ENCODE measurements at regions not wholly inside any gene's neighbourhood (a gene's known extent, or its start where the extent isn't known, plus 50 kb on each side); places are given as distances from the start of the nearest gene placed in this dataset.

GRCh38 chr10:45080331-45080730 lies 79.6 kb downstream of the ZNF22 start:
- DNase-seq, result no peak
- no peaks in the 10 kb centered on the region; the same call in 1 of the 2 replicates for H3K9me3 Mint-ChIP-seq
- no peak overlapping the region for H3K4me3 Mint-ChIP-seq
- TF ChIP-seq, protein P1, sequence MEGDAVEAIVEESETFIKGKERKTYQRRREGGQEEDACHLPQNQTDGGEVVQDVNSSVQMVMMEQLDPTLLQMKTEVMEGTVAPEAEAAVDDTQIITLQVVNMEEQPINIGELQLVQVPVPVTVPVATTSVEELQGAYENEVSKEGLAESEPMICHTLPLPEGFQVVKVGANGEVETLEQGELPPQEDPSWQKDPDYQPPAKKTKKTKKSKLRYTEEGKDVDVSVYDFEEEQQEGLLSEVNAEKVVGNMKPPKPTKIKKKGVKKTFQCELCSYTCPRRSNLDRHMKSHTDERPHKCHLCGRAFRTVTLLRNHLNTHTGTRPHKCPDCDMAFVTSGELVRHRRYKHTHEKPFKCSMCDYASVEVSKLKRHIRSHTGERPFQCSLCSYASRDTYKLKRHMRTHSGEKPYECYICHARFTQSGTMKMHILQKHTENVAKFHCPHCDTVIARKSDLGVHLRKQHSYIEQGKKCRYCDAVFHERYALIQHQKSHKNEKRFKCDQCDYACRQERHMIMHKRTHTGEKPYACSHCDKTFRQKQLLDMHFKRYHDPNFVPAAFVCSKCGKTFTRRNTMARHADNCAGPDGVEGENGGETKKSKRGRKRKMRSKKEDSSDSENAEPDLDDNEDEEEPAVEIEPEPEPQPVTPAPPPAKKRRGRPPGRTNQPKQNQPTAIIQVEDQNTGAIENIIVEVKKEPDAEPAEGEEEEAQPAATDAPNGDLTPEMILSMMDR (IDR thresholded peaks at IDR 0.05), result no peak
- H3K27ac Mint-ChIP-seq, result no peak overlapping the region
- H3K27me3 Mint-ChIP-seq (ENCODE audit: insufficient read depth), result peaks cover 22% of the 10 kb centered on the region
- no peaks in the 10 kb centered on the region for H3K36me3 Mint-ChIP-seq (ENCODE audit: low read depth)
- no peaks in the 10 kb centered on the region for H3K4me1 Mint-ChIP-seq (ENCODE audit: low read depth)

DNA sequence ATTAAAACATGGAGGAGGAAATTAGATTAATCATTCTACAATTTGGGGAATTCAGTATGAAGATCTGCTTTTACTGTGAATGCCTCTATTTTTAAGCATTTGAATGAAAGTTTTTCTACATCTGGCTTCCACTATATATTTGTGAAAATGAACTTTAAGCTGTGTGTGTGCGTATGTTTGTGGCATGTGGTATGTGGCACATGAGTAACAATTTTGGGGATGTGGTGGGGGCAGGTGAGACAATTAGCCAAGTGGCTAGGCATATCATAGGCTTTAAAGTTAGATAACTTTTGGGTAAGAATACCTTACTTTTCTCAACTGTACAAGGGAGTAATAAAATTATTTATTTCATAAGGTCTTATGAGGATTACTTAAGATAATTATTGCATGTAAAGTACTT lies 81.5 kb downstream of the ZNF22 start:
- Mint-ChIP-seq H3K27ac (no peak overlapping the region), H3K9me3 (peaks cover 5% of the 10 kb centered on the region; the same call in 1 of the 2 replicates), H3K36me3 (ENCODE audit: low read depth) (no peaks in the 10 kb centered on the region), H3K4me1 (ENCODE audit: low read depth) (no peaks in the 10 kb centered on the region), H3K27me3 (ENCODE audit: insufficient read depth) (peaks cover 15% of the 10 kb centered on the region), H3K4me3 (no peak overlapping the region)
- TF ChIP-seq, protein P1 (IDR thresholded peaks at IDR 0.05), result no peak
- DNase-seq, result no peak

DNA sequence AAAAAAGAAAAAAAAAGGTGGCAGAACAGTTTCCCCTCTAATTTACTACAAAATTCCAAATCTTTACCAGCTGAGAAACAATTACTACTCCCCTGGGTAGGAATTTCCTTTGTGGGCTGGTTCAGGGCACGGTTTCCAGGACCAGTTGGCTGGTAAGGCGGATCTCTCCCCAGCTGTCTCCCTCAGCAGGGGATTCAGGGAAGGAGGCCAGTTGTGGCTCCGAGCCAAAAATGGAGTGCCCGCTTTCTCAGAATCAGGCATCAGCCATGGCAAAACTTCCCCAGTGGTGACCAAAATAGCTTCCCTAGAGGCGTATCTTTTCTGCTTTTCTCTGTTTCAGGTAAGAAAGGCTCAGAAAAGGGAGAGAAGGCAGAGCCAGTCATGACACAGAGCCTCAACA lies 91.2 kb downstream of the ZNF22 start:
- Mint-ChIP-seq H3K4me1 (ENCODE audit: low read depth) (no peaks in the 10 kb centered on the region), H3K27me3 (ENCODE audit: insufficient read depth) (peaks cover 38% of the 10 kb centered on the region), H3K9me3 (no peaks in the 10 kb centered on the region), H3K4me3 (no peak overlapping the region), H3K27ac (no peak overlapping the region), H3K36me3 (ENCODE audit: low read depth) (no peaks in the 10 kb centered on the region)
- TF ChIP-seq, protein P1 (IDR thresholded peaks at IDR 0.05), result no peak
- no peak for DNase-seq

DNA sequence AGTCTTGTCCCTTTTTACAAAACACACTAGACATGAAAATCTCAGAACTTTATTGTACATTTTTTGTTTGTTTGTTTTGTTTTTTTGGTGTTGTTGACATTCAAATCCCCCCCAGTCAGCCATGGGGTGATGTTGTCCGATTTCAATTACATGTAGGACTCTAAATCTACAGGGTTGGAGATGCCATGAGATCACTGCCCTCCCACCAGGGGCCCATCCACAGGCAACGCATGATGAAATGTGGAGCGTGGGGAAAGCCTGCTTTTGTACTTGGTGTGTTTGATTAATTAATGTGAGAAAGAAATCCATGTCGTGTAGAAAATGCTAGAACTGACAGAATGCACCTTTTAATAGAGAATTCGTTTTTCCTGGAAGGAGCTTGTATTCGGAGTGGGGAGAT lies 93.2 kb downstream of the ZNF22 start:
- H3K9me3 Mint-ChIP-seq, result no peaks in the 10 kb centered on the region
- TF ChIP-seq, protein P1 (IDR thresholded peaks at IDR 0.05), result no peak
- H3K4me1 Mint-ChIP-seq (ENCODE audit: low read depth), result no peaks in the 10 kb centered on the region
- no peak overlapping the region for H3K27ac Mint-ChIP-seq
- H3K36me3 Mint-ChIP-seq (ENCODE audit: low read depth), result no peaks in the 10 kb centered on the region
- H3K4me3 Mint-ChIP-seq, result no peak overlapping the region
- no peak for DNase-seq
- H3K27me3 Mint-ChIP-seq (ENCODE audit: insufficient read depth), result peaks cover 37% of the 10 kb centered on the region

DNA sequence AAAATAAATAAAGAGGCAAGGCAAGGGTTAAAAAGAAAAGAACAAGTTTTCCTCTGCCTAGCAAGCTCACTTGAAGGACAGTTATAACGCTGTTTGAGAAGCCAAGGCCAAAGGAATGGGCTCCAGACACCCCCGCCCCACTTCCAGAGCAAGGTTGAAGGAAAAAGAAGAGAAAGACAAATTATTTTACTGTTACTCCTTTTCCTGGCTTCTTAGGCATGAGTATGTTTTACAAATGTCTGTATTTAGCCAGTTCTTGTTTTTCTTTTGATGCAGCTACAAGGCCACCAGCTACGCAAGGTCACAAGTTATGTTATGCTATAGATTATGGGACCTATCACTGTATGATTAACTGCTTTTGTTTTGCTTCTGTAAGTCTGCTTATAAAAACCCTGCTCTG lies 94.6 kb downstream of the ZNF22 start:
- no peaks in the 10 kb centered on the region for H3K9me3 Mint-ChIP-seq
- no peaks in the 10 kb centered on the region for H3K36me3 Mint-ChIP-seq (ENCODE audit: low read depth)
- H3K4me3 Mint-ChIP-seq, result no peak overlapping the region
- peaks cover 31% of the 10 kb centered on the region for H3K27me3 Mint-ChIP-seq (ENCODE audit: insufficient read depth)
- no peak for DNase-seq
- TF ChIP-seq, protein P1 (IDR thresholded peaks at IDR 0.05), result no peak
- no peak overlapping the region for H3K27ac Mint-ChIP-seq
- H3K4me1 Mint-ChIP-seq (ENCODE audit: low read depth), result no peaks in the 10 kb centered on the region

DNA sequence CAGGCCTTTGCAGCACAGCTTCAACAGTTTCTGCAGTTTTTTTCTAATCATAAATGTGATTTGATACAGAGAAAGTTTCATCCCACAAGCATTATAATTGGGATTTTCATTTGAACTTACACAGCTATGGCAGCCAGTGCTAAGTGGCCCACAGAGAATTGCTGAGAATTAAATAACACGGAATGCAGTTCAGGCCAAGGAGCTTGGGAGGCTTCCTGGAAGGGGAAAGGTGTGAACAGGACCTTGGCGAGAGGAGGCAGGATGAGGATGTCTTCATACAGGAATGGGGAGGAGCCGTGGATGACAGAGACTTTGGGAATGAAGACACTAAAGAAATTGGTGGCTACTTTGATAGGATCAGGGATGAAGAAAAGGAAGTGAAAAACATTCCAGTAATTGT lies 95.3 kb downstream of the ZNF22 start:
- Mint-ChIP-seq H3K4me3 (no peak overlapping the region), H3K27ac (no peak overlapping the region), H3K27me3 (ENCODE audit: insufficient read depth) (peaks cover 28% of the 10 kb centered on the region), H3K36me3 (ENCODE audit: low read depth) (no peaks in the 10 kb centered on the region), H3K9me3 (no peaks in the 10 kb centered on the region), H3K4me1 (ENCODE audit: low read depth) (no peaks in the 10 kb centered on the region)
- TF ChIP-seq, protein P1 (IDR thresholded peaks at IDR 0.05), result no peak
- no peak for DNase-seq

Data from HFFc6 (cell line).